ENCODE measurements at regions not wholly inside any gene's neighbourhood (a gene's known extent, or its start where the extent isn't known, plus 50 kb on each side); places are given as distances from the start of the nearest gene placed in this dataset.

GRCh38 chr6:21955053-21955595 lies 341.7 kb downstream of the PRL start:
- no peak for DNase-seq (ENCODE audit: low spot score in 2 of 2)
- TF ChIP-seq CTCF (IDR thresholded peaks at IDR 0.05) (no peak), POLR2AphosphoS5 (IDR thresholded peaks at IDR 0.05) (no peak), POLR2A (IDR thresholded peaks at IDR 0.05) (no peak), EP300 (IDR thresholded peaks at IDR 0.05) (no peak)
- no peaks in the 10 kb centered on the region for H3K9me3 ChIP-seq
- H3K36me3 ChIP-seq = no peaks in the 10 kb centered on the region
- H3K27me3 ChIP-seq = no peaks in the 10 kb centered on the region
- H3K4me1 ChIP-seq = peaks cover 10% of the 10 kb centered on the region
- H3K27ac ChIP-seq = no peak overlapping the region
- 79% methylated on average over 3 of the region's 3 CpGs for WGBS
- H3K4me3 ChIP-seq = no peak overlapping the region

- 93% methylated on average over 8 of the region's 8 CpGs for WGBS
- no peak for DNase-seq (ENCODE audit: low spot score in 2 of 2)
- Histone ChIP-seq H3K36me3 (no peaks in the 10 kb centered on the region), H3K9me3 (no peaks in the 10 kb centered on the region), H3K27ac (no peak overlapping the region), H3K4me1 (peaks cover 10% of the 10 kb centered on the region), H3K27me3 (no peaks in the 10 kb centered on the region), H3K4me3 (no peak overlapping the region)
- TF ChIP-seq CTCF (IDR thresholded peaks at IDR 0.05) (no peak), POLR2AphosphoS5 (IDR thresholded peaks at IDR 0.05) (no peak), EP300 (IDR thresholded peaks at IDR 0.05) (no peak)
Observed at GRCh38 chr6:21955951-21956350, 340.9 kb downstream of the PRL start.

- DNase-seq (ENCODE audit: low spot score in 2 of 2) = no peak
- H3K27me3 ChIP-seq = no peaks in the 10 kb centered on the region
- no peak overlapping the region for H3K4me3 ChIP-seq
- WGBS = 79% methylated on average over 2 of the region's 2 CpGs
- no peak overlapping the region for H3K27ac ChIP-seq
- H3K4me1 ChIP-seq = peaks cover 10% of the 10 kb centered on the region
- no peaks in the 10 kb centered on the region for H3K9me3 ChIP-seq
- TF ChIP-seq CTCF (IDR thresholded peaks at IDR 0.05) = no peak
- no peak for TF ChIP-seq POLR2A (IDR thresholded peaks at IDR 0.05)
- TF ChIP-seq EP300 (IDR thresholded peaks at IDR 0.05) = no peak
- no peak for TF ChIP-seq POLR2AphosphoS5 (IDR thresholded peaks at IDR 0.05)
- H3K36me3 ChIP-seq = no peaks in the 10 kb centered on the region
Observed at GRCh38 chr6:21958428-21958827, 338.4 kb downstream of the PRL start.

GRCh38 chr6:21961226-21961625 lies 335.6 kb downstream of the PRL start:
- TF ChIP-seq EP300 (IDR thresholded peaks at IDR 0.05) (no peak), CTCF (IDR thresholded peaks at IDR 0.05) (no peak), POLR2AphosphoS5 (IDR thresholded peaks at IDR 0.05) (no peak), POLR2A (IDR thresholded peaks at IDR 0.05) (no peak)
- Histone ChIP-seq H3K27ac (no peak overlapping the region), H3K4me1 (no peaks in the 10 kb centered on the region), H3K9me3 (no peaks in the 10 kb centered on the region), H3K4me3 (no peak overlapping the region), H3K27me3 (no peaks in the 10 kb centered on the region), H3K36me3 (no peaks in the 10 kb centered on the region)
- no peak for DNase-seq (ENCODE audit: low spot score in 2 of 2)
- WGBS = 96% methylated on average over 4 of the region's 4 CpGs

- 59% methylated on average over 3 of the region's 3 CpGs for WGBS
- H3K36me3 ChIP-seq = no peaks in the 10 kb centered on the region
- H3K27me3 ChIP-seq = no peaks in the 10 kb centered on the region
- H3K9me3 ChIP-seq = no peaks in the 10 kb centered on the region
- no peaks in the 10 kb centered on the region for H3K4me1 ChIP-seq
- no peak for DNase-seq (ENCODE audit: low spot score in 2 of 2)
- TF ChIP-seq POLR2A (IDR thresholded peaks at IDR 0.05) = no peak
- no peak for TF ChIP-seq CTCF (IDR thresholded peaks at IDR 0.05)
- TF ChIP-seq POLR2AphosphoS5 (IDR thresholded peaks at IDR 0.05) = no peak
- no peak for TF ChIP-seq EP300 (IDR thresholded peaks at IDR 0.05)
- H3K27ac ChIP-seq = no peak overlapping the region
- no peak overlapping the region for H3K4me3 ChIP-seq
Observed at GRCh38 chr6:21965016-21965415, 331.8 kb downstream of the PRL start.

Measured in suprapubic skin (tissue), 4 donors.